Cardiac fibroblast (primary cell): ENCODE measurements at regions not wholly inside any gene's neighbourhood (a gene's known extent, or its start where the extent isn't known, plus 50 kb on each side); places are given as distances from the start of the nearest gene placed in this dataset.
A peak's percentile ranks its signal among the peaks of the same experiment; 100 is the strongest.

ENCODE experiments used
- DNase-seq, 2 donors: peaks; one replicate each; pipeline versions ENCODE4 v3.0.0 to v3.0.0-alpha.2; 2010; ENCODE audit warnings: low read depth in 2 of 2
- H3K4me3 ChIP-seq, 2 donors: replicated peaks in 1 of 2; 1 replicate in 1 of 2; 2 replicates in 1 of 2; pipeline ENCODE4 v1.5.1; 2011; ENCODE audit warnings: low read depth in 2 of 2, low read length in 2 of 2, mild to moderate bottlenecking in 2 of 2, moderate library complexity in 1 of 2
- CTCF ChIP-seq: IDR thresholded peaks from one replicate; pipeline ENCODE4 v1.5.1; 2011; ENCODE audit warnings: low read depth, mild to moderate bottlenecking, low read length, inconsistent platforms

GRCh38 chr10:70996549-70996948 lies 108.2 kb upstream of the PCBD1 start:
- no peak overlapping the region for H3K4me3 ChIP-seq
- no peak for TF ChIP-seq CTCF
- no peak for DNase-seq

GRCh38 chr10:70997236-70997635 lies 108.9 kb upstream of the PCBD1 start:
- no peak overlapping the region for H3K4me3 ChIP-seq
- DNase-seq, result no peak
- TF ChIP-seq CTCF, result no peak

GRCh38 chr10:70998086-70998485 lies 109.7 kb upstream of the PCBD1 start:
- H3K4me3 ChIP-seq, result no peak overlapping the region
- no peak for TF ChIP-seq CTCF
- no peak for DNase-seq

GRCh38 chr10:71001470-71001869 lies 113.1 kb upstream of the PCBD1 start:
- DNase-seq, result peak in 1 of 2 donors; percentile 20
- H3K4me3 ChIP-seq, result no peak overlapping the region
- TF ChIP-seq CTCF, result no peak

- H3K4me3 ChIP-seq, result no peak overlapping the region
- DNase-seq, result no peak
- TF ChIP-seq CTCF, result no peak
Measured at GRCh38 chr10:71004176-71005075, 116.1 kb upstream of the PCBD1 start.

GRCh38 chr10:71005337-71006305 lies 117.3 kb upstream of the PCBD1 start:
- no peak overlapping the region for H3K4me3 ChIP-seq
- DNase-seq, result no peak
- TF ChIP-seq CTCF, result no peak
